H1 (cell line): ENCODE measurements at regions not wholly inside any gene's neighbourhood (a gene's known extent, or its start where the extent isn't known, plus 50 kb on each side); places are given as distances from the start of the nearest gene placed in this dataset.

Experiments used
- TF ChIP-seq, protein P1 (sequence below): fragments of 300-600 bp; sonication (generic); IDR thresholded peaks from 2 replicates; pipeline ENCODE4 v1.7.1; 2012; ENCODE audit warnings: low read length, moderate library complexity, mild to moderate bottlenecking, inconsistent platforms; ENCODE audit not compliant: insufficient replicate concordance

DNA sequence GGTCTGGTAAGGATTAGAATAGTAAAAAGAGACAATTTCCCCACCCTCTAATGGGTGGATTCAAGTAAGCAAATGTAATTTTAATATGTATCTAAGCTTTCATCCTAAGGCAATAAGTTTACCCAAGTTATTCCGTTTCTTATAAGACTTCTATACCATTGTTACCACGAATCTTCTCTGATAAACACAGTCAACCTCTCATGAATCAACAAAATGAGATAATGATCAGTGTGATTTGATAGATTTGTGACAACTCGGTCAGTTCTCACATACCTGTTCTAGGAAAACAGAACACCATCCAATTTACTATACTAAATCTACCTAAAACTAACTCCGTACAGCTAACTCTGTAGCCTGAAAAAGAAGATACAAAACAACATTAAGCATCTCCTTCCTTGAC is 342.1 kb downstream of the TBL1XR1 start (continued):
- TF ChIP-seq, protein P1, sequence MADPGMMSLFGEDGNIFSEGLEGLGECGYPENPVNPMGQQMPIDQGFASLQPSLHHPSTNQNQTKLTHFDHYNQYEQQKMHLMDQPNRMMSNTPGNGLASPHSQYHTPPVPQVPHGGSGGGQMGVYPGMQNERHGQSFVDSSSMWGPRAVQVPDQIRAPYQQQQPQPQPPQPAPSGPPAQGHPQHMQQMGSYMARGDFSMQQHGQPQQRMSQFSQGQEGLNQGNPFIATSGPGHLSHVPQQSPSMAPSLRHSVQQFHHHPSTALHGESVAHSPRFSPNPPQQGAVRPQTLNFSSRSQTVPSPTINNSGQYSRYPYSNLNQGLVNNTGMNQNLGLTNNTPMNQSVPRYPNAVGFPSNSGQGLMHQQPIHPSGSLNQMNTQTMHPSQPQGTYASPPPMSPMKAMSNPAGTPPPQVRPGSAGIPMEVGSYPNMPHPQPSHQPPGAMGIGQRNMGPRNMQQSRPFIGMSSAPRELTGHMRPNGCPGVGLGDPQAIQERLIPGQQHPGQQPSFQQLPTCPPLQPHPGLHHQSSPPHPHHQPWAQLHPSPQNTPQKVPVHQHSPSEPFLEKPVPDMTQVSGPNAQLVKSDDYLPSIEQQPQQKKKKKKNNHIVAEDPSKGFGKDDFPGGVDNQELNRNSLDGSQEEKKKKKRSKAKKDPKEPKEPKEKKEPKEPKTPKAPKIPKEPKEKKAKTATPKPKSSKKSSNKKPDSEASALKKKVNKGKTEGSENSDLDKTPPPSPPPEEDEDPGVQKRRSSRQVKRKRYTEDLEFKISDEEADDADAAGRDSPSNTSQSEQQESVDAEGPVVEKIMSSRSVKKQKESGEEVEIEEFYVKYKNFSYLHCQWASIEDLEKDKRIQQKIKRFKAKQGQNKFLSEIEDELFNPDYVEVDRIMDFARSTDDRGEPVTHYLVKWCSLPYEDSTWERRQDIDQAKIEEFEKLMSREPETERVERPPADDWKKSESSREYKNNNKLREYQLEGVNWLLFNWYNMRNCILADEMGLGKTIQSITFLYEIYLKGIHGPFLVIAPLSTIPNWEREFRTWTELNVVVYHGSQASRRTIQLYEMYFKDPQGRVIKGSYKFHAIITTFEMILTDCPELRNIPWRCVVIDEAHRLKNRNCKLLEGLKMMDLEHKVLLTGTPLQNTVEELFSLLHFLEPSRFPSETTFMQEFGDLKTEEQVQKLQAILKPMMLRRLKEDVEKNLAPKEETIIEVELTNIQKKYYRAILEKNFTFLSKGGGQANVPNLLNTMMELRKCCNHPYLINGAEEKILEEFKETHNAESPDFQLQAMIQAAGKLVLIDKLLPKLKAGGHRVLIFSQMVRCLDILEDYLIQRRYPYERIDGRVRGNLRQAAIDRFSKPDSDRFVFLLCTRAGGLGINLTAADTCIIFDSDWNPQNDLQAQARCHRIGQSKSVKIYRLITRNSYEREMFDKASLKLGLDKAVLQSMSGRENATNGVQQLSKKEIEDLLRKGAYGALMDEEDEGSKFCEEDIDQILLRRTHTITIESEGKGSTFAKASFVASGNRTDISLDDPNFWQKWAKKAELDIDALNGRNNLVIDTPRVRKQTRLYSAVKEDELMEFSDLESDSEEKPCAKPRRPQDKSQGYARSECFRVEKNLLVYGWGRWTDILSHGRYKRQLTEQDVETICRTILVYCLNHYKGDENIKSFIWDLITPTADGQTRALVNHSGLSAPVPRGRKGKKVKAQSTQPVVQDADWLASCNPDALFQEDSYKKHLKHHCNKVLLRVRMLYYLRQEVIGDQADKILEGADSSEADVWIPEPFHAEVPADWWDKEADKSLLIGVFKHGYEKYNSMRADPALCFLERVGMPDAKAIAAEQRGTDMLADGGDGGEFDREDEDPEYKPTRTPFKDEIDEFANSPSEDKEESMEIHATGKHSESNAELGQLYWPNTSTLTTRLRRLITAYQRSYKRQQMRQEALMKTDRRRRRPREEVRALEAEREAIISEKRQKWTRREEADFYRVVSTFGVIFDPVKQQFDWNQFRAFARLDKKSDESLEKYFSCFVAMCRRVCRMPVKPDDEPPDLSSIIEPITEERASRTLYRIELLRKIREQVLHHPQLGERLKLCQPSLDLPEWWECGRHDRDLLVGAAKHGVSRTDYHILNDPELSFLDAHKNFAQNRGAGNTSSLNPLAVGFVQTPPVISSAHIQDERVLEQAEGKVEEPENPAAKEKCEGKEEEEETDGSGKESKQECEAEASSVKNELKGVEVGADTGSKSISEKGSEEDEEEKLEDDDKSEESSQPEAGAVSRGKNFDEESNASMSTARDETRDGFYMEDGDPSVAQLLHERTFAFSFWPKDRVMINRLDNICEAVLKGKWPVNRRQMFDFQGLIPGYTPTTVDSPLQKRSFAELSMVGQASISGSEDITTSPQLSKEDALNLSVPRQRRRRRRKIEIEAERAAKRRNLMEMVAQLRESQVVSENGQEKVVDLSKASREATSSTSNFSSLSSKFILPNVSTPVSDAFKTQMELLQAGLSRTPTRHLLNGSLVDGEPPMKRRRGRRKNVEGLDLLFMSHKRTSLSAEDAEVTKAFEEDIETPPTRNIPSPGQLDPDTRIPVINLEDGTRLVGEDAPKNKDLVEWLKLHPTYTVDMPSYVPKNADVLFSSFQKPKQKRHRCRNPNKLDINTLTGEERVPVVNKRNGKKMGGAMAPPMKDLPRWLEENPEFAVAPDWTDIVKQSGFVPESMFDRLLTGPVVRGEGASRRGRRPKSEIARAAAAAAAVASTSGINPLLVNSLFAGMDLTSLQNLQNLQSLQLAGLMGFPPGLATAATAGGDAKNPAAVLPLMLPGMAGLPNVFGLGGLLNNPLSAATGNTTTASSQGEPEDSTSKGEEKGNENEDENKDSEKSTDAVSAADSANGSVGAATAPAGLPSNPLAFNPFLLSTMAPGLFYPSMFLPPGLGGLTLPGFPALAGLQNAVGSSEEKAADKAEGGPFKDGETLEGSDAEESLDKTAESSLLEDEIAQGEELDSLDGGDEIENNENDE, result no peak
